SK-N-SH treated with all-trans-retinoic acid at 6 μM for 48 hours (cell line): ENCODE measurements at regions not wholly inside any gene's neighbourhood (a gene's known extent, or its start where the extent isn't known, plus 50 kb on each side); places are given as distances from the start of the nearest gene placed in this dataset.

Experiments used
- ATAC-seq: fragments of 200-7000 bp; cut with Tn5 transposase; 3 replicates; pipeline ENCODE4 v1.9.1; 2020; ENCODE audit warnings: mild to moderate bottlenecking, moderate library complexity
- ARNTL ChIP-seq: fragments of 450-650 bp; formaldehyde crosslinking; IDR thresholded peaks from 2 replicates; pipeline ENCODE4 v1.5.0; 2020; ENCODE audit warnings: low read depth, mild to moderate bottlenecking, moderate library complexity, borderline replicate concordance
- BACH2 ChIP-seq: fragments of 250-450 bp; sonication (Bioruptor Pico); IDR thresholded peaks from 2 replicates; pipeline ENCODE4 v1.9.0; 2021; ENCODE audit warnings: mild to moderate bottlenecking, borderline replicate concordance
- CSRNP3 ChIP-seq: fragments of 250-450 bp; sonication (Bioruptor Pico); IDR thresholded peaks from 2 replicates; pipeline ENCODE4 v1.5.1; 2021; ENCODE audit warnings: mild to moderate bottlenecking, moderate library complexity
- ESRRG ChIP-seq: fragments of 250-450 bp; sonication (Bioruptor Pico); IDR thresholded peaks from 2 replicates; pipeline ENCODE4 v1.6.1; 2021; ENCODE audit warnings: mild to moderate bottlenecking
- GLIS3 ChIP-seq: fragments of 250-450 bp; sonication (Bioruptor Pico); IDR thresholded peaks from 2 replicates; pipeline ENCODE4 v1.5.0; 2020; ENCODE audit warnings: mild to moderate bottlenecking, moderate library complexity
- ISL1 ChIP-seq: fragments of 250-450 bp; sonication (Bioruptor Pico); IDR thresholded peaks from 2 replicates; pipeline ENCODE4 v2.1.2; 2022; ENCODE audit warnings: mild to moderate bottlenecking, moderate library complexity
- OSR1 ChIP-seq: fragments of 250-450 bp; sonication (Bioruptor Pico); IDR thresholded peaks from 2 replicates; pipeline ENCODE4 v1.8.0; 2022; ENCODE audit warnings: moderate library complexity, mild to moderate bottlenecking, inconsistent platforms
- PPARA ChIP-seq: fragments of 250-450 bp; sonication (Bioruptor Pico); IDR thresholded peaks from 2 replicates; pipeline ENCODE4 v1.5.0; 2020; ENCODE audit warnings: mild to moderate bottlenecking, borderline replicate concordance
- RARB ChIP-seq: fragments of 250-450 bp; sonication (Bioruptor Pico); IDR thresholded peaks from 2 replicates; pipeline ENCODE4 v1.8.0; 2021; ENCODE audit warnings: mild to moderate bottlenecking, moderate library complexity
- SNAI2 ChIP-seq: fragments of 250-450 bp; sonication (Bioruptor Pico); IDR thresholded peaks from 2 replicates; pipeline ENCODE4 v1.5.0; 2020; ENCODE audit warnings: mild to moderate bottlenecking, moderate library complexity
- TCF4 ChIP-seq: fragments of 250-450 bp; sonication (Bioruptor Pico); IDR thresholded peaks from 2 replicates; pipeline ENCODE4 v1.8.0; 2021; ENCODE audit warnings: mild to moderate bottlenecking, moderate library complexity, borderline replicate concordance
- TSHZ2 ChIP-seq: fragments of 250-450 bp; sonication (Bioruptor Pico); IDR thresholded peaks from 2 replicates; pipeline ENCODE4 v1.5.0; 2020; ENCODE audit warnings: mild to moderate bottlenecking, moderate library complexity
- ZC3H10 ChIP-seq: fragments of 250-450 bp; sonication (Bioruptor Pico); IDR thresholded peaks from 2 replicates; pipeline ENCODE4 v1.5.1; 2021; ENCODE audit warnings: mild to moderate bottlenecking, moderate library complexity
- ZFP3 ChIP-seq: fragments of 250-450 bp; sonication (Bioruptor Pico); IDR thresholded peaks from 2 replicates; pipeline ENCODE4 v1.5.0; 2020; ENCODE audit warnings: mild to moderate bottlenecking, moderate library complexity
- ZFP30 ChIP-seq: fragments of 450-650 bp; formaldehyde crosslinking; IDR thresholded peaks from 2 replicates; pipeline ENCODE4 v1.5.0; 2022; ENCODE audit warnings: mild to moderate bottlenecking, moderate library complexity
- ZNF565 ChIP-seq: fragments of 450-650 bp; formaldehyde crosslinking; conservative IDR thresholded peaks from 2 replicates; pipeline ENCODE4 v1.5.0; 2020; ENCODE audit warnings: low read depth, mild to moderate bottlenecking, moderate library complexity
- ZNF70 ChIP-seq: fragments of 450-650 bp; formaldehyde crosslinking; IDR thresholded peaks from 2 replicates; pipeline ENCODE4 v1.5.0; 2020; ENCODE audit warnings: mild to moderate bottlenecking, moderate library complexity
- TF ChIP-seq, protein P1 (sequence below): fragments of 250-450 bp; sonication (Bioruptor Pico); IDR thresholded peaks from 2 replicates; pipeline ENCODE4 v1.8.0; 2020; ENCODE audit warnings: mild to moderate bottlenecking, moderate library complexity, borderline replicate concordance
- TF ChIP-seq, protein P2 (sequence below): fragments of 250-450 bp; sonication (Bioruptor Pico); IDR thresholded peaks from 2 replicates; pipeline ENCODE4 v1.8.0; 2021; ENCODE audit warnings: low read depth, mild to moderate bottlenecking, moderate library complexity, borderline replicate concordance
- TF ChIP-seq, protein P3 (sequence below): fragments of 250-450 bp; sonication (Bioruptor Pico); IDR thresholded peaks from 2 replicates; pipeline ENCODE4 v1.5.1; 2020; ENCODE audit warnings: low read depth, mild to moderate bottlenecking, moderate library complexity

- TF ChIP-seq, protein P1, sequence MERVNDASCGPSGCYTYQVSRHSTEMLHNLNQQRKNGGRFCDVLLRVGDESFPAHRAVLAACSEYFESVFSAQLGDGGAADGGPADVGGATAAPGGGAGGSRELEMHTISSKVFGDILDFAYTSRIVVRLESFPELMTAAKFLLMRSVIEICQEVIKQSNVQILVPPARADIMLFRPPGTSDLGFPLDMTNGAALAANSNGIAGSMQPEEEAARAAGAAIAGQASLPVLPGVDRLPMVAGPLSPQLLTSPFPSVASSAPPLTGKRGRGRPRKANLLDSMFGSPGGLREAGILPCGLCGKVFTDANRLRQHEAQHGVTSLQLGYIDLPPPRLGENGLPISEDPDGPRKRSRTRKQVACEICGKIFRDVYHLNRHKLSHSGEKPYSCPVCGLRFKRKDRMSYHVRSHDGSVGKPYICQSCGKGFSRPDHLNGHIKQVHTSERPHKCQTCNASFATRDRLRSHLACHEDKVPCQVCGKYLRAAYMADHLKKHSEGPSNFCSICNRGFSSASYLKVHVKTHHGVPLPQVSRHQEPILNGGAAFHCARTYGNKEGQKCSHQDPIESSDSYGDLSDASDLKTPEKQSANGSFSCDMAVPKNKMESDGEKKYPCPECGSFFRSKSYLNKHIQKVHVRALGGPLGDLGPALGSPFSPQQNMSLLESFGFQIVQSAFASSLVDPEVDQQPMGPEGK = no peak
- TF ChIP-seq ZC3H10 (CRISPR knock-in tag) = no peak
- TF ChIP-seq, protein P2, sequence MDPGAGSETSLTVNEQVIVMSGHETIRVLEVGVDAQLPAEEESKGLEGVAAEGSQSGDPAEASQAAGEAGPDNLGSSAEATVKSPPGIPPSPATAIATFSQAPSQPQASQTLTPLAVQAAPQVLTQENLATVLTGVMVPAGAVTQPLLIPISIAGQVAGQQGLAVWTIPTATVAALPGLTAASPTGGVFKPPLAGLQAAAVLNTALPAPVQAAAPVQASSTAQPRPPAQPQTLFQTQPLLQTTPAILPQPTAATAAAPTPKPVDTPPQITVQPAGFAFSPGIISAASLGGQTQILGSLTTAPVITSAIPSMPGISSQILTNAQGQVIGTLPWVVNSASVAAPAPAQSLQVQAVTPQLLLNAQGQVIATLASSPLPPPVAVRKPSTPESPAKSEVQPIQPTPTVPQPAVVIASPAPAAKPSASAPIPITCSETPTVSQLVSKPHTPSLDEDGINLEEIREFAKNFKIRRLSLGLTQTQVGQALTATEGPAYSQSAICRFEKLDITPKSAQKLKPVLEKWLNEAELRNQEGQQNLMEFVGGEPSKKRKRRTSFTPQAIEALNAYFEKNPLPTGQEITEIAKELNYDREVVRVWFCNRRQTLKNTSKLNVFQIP (CRISPR knock-in tag) = no peak
- TF ChIP-seq RARB = no peak
- no peak for TF ChIP-seq ZNF565 (CRISPR knock-in tag)
- no peak for TF ChIP-seq SNAI2 (CRISPR knock-in tag)
- no peak for TF ChIP-seq ZNF70 (CRISPR knock-in tag)
- TF ChIP-seq ESRRG (CRISPR knock-in tag) = no peak
- TF ChIP-seq ARNTL (CRISPR knock-in tag) = no peak
- no peak for TF ChIP-seq ZFP30
- TF ChIP-seq ISL1 (CRISPR knock-in tag) = no peak
- no peak for TF ChIP-seq GLIS3 (CRISPR knock-in tag)
- TF ChIP-seq TCF4 = no peak
- no peak for ATAC-seq
Observed at GRCh38 chrX:34810916-34811315, 131.7 kb upstream of the FAM47B start.

GRCh38 chrX:34813618-34814017 is 129.0 kb upstream of the FAM47B start:
- ATAC-seq = no peak
- TF ChIP-seq PPARA (CRISPR knock-in tag) (no peak), GLIS3 (CRISPR knock-in tag) (no peak), TSHZ2 (CRISPR knock-in tag) (no peak), CSRNP3 (no peak), ZNF70 (CRISPR knock-in tag) (no peak), OSR1 (CRISPR knock-in tag) (no peak), RARB (no peak), ISL1 (CRISPR knock-in tag) (no peak)
- TF ChIP-seq, protein P3, sequence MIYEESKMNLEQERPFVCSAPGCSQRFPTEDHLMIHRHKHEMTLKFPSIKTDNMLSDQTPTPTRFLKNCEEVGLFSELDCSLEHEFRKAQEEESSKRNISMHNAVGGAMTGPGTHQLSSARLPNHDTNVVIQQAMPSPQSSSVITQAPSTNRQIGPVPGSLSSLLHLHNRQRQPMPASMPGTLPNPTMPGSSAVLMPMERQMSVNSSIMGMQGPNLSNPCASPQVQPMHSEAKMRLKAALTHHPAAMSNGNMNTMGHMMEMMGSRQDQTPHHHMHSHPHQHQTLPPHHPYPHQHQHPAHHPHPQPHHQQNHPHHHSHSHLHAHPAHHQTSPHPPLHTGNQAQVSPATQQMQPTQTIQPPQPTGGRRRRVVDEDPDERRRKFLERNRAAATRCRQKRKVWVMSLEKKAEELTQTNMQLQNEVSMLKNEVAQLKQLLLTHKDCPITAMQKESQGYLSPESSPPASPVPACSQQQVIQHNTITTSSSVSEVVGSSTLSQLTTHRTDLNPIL (CRISPR knock-in tag) = no peak

DNA sequence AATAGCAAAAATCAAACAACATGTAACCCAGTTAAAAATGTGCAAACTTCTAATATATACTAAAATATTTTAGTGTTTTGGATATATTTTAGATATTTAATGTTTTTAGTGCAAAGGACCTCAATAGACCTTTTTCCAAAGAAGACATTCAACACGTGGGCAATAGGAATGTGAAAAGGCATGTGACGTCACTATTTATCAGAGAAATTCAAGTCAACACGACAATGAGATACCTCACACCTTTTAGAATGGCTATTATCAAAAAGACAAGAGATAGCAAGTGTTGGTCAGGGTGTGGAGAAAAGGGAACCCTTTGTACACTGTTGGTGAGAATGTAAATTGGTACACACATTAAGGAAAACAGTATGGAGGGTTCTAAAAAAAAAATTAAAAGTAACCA is 115.6 kb upstream of the FAM47B start:
- no peak for ATAC-seq

More for the DNA sequence above, 115.6 kb upstream of the FAM47B start:
- TF ChIP-seq TSHZ2 (CRISPR knock-in tag) (no peak), RARB (no peak), ZC3H10 (CRISPR knock-in tag) (no peak), ZNF565 (CRISPR knock-in tag) (no peak), ZFP3 (CRISPR knock-in tag) (no peak), OSR1 (CRISPR knock-in tag) (no peak), GLIS3 (CRISPR knock-in tag) (no peak), BACH2 (CRISPR knock-in tag) (no peak), CSRNP3 (no peak)
